ENCODE measurements at regions not wholly inside any gene's neighbourhood (a gene's known extent, or its start where the extent isn't known, plus 50 kb on each side); places are given as distances from the start of the nearest gene placed in this dataset.

GRCh38 chr6:111958534-111958933, 85.3 kb upstream of the FYN start:
- TF ChIP-seq ZEB2 (IDR thresholded peaks at IDR 0.05) (no peak), FOXA3 (CRISPR knock-in tag; conservative IDR thresholded peaks at IDR 0.05 in 1 of 2, IDR thresholded peaks at IDR 0.05 in 1 of 2) (peak in 1 of 2 experiments; percentile 10; a peak in 1 of 4 replicates), MCM3 (IDR thresholded peaks at IDR 0.05) (no peak), CBX1 (IDR thresholded peaks at IDR 0.05; ENCODE audit: low read depth) (no peak), PKNOX1 (IDR thresholded peaks at IDR 0.05) (peak; percentile 24; the same call in 1 of the 2 replicates), CEBPG (CRISPR knock-in tag; IDR thresholded peaks at IDR 0.05) (no peak), CEBPG (tag; conservative IDR thresholded peaks at IDR 0.05 in 1 of 2, IDR thresholded peaks at IDR 0.05 in 1 of 2) (peak in 1 of 2 experiments; percentile 63; a peak in 2 of 4 replicates), ELF2 (CRISPR knock-in tag; IDR thresholded peaks at IDR 0.05) (no peak), MEIS2 (IDR thresholded peaks at IDR 0.05; ENCODE audit: partially characterized antibody) (peak; percentile 48), WHSC1 (IDR thresholded peaks at IDR 0.05; ENCODE audit: low read length) (no peak), CXXC5 (CRISPR knock-in tag; IDR thresholded peaks at IDR 0.05) (0 out of 2 replicates have a peak, but pooled peaks have one; percentile 10)
- no peak overlapping the region for H2AFZ ChIP-seq (ENCODE audit: low read depth, low read length)
- 12% methylated on average over 4 of the region's 4 CpGs for WGBS (ENCODE audit: insufficient coverage, low coverage, missing lambda C conversion rate)

More at GRCh38 chr6:111958534-111958933, 85.3 kb upstream of the FYN start:
- Histone ChIP-seq H3K9me1 (ENCODE audit: control insufficient read depth, insufficient read depth, low read length) (no peaks in the 10 kb centered on the region), H3K79me2 (ENCODE audit: control insufficient read depth, insufficient read depth, low read length) (no peaks in the 10 kb centered on the region), H3K4me1 (replicated peaks in 1 of 2; ENCODE audit: control insufficient read depth in 2 of 2, insufficient read depth in 2 of 2, low read length in 2 of 2) (no peaks in the 10 kb centered on the region), H3K27me3 (ENCODE audit: control insufficient read depth in 2 of 2, insufficient read depth in 2 of 2, low read length in 2 of 2) (peaks cover 32 to 36% of the 10 kb centered on the region in 2 experiments), H3K9ac (ENCODE audit: insufficient read depth in 1 of 2, low read depth in 2 of 2, low read length in 2 of 2) (no peak overlapping the region), H4K20me1 (replicated peaks; ENCODE audit: control insufficient read depth, insufficient read depth, low read length) (no peaks in the 10 kb centered on the region), H3K4me3 (no peak overlapping the region), H3K27ac (ENCODE audit: extremely low read depth, low read depth, low read length) (no peak overlapping the region), H3K36me3 (ENCODE audit: control insufficient read depth, insufficient read depth, low read length) (no peaks in the 10 kb centered on the region), H3K4me2 (ENCODE audit: insufficient read depth, low read length) (no peak overlapping the region), H3K9me3 (replicated peaks; ENCODE audit: control insufficient read depth, insufficient read depth, low read depth, low read length) (no peaks in the 10 kb centered on the region)
- FAIRE-seq (no peak), DNase-seq (ENCODE audit: extremely low read depth in 1 of 4, low spot score in 3 of 4) (no peak), ATAC-seq (no peak)
- in situ Hi-C loops (cut with MboI) (no loop called here), intact Hi-C loops (cut with micrococcal nuclease) (no loop called here)
- ChIA-PET CTCF (ENCODE audit: low intra/inter-chr PET ratio) (no interaction called here), POLR2A (interaction anchor here (0.7 to 1.6 kb wide), 4 partner anchors 14 to 158 kb away, joined by 3 to 6 read pairs (median 4); no protein-coding TSS in a partner anchor)
- BruUV-seq (replicated peaks), result no TSS peak

All from K562 (cell line).